Astrocyte of the cerebellum (primary cell): ENCODE measurements at regions not wholly inside any gene's neighbourhood (a gene's known extent, or its start where the extent isn't known, plus 50 kb on each side); places are given as distances from the start of the nearest gene placed in this dataset.

ENCODE experiments used
- DNase-seq: peaks from one replicate; pipeline ENCODE4 v3.0.0-alpha.2; 2011; ENCODE audit warnings: low read depth
- H3K4me3 ChIP-seq: 2 replicates; pipeline ENCODE4 v1.5.1; 2011; ENCODE audit warnings: mild to moderate bottlenecking, low read depth, low read length, moderate library complexity
- in situ Hi-C: cut with HindIII; loops from 2 replicates; pipeline ENCODE4 v1.10.0; 2017; ENCODE audit warnings: low sequenced_read_pairs
- TF ChIP-seq, protein P1 (sequence below): IDR thresholded peaks from 2 replicates; pipeline ENCODE4 v1.5.1; 2012; ENCODE audit warnings: low read length, low read depth, moderate library complexity, mild to moderate bottlenecking; ENCODE audit errors: missing control alignments

DNA sequence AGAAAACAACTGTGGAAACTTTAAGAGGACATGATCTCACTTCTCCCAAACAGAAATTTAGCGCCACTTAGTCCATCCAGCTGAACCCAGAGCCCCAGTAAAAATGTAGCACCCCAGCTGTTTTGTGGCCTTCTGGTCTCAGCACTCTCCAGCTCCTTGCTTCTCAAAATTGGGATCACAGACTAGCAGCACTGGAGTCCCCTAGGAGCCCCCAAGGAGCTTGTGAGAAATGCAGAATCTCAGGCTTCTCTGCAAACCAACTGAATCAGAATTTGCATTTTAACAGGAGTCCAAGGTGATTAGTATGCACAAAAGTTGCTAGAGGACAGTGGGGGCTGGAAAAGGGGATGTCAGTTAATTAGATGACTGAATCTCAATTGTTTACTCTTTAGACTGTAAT, 89.8 kb upstream of the FIBIN start:
- in situ Hi-C loops, result no loop called here
- H3K4me3 ChIP-seq, result no peak overlapping the region
- TF ChIP-seq, protein P1, sequence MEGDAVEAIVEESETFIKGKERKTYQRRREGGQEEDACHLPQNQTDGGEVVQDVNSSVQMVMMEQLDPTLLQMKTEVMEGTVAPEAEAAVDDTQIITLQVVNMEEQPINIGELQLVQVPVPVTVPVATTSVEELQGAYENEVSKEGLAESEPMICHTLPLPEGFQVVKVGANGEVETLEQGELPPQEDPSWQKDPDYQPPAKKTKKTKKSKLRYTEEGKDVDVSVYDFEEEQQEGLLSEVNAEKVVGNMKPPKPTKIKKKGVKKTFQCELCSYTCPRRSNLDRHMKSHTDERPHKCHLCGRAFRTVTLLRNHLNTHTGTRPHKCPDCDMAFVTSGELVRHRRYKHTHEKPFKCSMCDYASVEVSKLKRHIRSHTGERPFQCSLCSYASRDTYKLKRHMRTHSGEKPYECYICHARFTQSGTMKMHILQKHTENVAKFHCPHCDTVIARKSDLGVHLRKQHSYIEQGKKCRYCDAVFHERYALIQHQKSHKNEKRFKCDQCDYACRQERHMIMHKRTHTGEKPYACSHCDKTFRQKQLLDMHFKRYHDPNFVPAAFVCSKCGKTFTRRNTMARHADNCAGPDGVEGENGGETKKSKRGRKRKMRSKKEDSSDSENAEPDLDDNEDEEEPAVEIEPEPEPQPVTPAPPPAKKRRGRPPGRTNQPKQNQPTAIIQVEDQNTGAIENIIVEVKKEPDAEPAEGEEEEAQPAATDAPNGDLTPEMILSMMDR, result no peak
- no peak for DNase-seq

DNA sequence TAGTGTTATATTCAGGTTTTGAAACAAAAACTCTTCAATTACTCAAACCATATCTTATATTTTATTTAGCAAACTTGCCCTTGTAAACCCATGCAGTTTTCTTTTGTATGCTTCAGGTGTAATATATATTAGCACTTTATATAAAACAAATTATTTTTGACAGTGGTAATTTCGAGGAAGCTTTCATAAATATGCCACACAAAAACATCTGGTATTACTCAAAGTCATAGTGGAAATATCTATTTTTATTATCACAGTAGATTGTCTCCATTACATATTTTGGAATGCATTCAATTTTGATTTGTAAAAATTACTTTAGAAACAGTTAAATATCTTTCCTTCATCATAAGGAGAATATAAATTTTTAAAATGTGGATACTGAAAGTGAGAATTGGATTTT, 89.1 kb upstream of the FIBIN start:
- in situ Hi-C loops, result no loop called here
- TF ChIP-seq, protein P1, result no peak
- no peak overlapping the region for H3K4me3 ChIP-seq
- DNase-seq, result no peak

DNA sequence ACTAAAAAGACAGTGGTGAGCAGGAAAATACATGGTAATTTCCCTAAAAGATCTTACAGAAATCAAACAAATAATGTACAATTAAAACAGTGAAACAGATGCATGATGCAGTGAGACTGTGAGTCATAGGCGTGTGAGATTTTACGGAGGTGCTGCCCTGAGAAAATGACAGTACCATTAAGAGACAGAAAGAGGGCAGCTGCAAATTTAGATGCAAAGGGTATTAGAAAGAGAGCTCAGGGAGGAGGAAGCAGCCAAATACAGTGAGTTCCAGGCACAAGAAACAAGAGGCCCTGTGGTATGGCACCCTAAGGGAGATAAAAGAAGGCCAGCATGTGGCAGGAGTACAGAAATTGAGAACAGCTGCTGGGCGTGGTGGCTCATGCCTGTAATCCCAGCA, 88.5 kb upstream of the FIBIN start:
- no peak for DNase-seq
- H3K4me3 ChIP-seq, result no peak overlapping the region
- TF ChIP-seq, protein P1, result no peak
- in situ Hi-C loops, result no loop called here

DNA sequence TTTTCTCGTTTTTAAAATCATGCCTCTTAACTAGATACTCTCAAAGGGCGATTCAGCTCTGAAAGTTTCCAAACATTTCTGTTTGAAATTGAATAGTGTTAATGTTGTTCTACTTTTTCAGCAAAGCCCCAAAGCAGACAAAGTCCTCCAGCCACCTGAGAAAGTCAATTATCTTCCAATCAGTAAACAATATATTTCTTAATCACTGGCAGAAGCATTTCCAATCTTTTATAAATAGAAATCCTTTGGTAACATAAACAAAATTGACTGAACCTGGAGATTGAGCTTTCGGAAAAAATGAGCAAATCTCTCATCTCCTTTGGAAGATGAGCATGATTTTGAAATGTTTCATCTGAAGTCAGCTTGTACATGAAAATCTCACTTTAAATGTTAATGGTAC, 84.4 kb upstream of the FIBIN start:
- in situ Hi-C loops, result no loop called here
- TF ChIP-seq, protein P1, result no peak
- no peak overlapping the region for H3K4me3 ChIP-seq
- no peak for DNase-seq

DNA sequence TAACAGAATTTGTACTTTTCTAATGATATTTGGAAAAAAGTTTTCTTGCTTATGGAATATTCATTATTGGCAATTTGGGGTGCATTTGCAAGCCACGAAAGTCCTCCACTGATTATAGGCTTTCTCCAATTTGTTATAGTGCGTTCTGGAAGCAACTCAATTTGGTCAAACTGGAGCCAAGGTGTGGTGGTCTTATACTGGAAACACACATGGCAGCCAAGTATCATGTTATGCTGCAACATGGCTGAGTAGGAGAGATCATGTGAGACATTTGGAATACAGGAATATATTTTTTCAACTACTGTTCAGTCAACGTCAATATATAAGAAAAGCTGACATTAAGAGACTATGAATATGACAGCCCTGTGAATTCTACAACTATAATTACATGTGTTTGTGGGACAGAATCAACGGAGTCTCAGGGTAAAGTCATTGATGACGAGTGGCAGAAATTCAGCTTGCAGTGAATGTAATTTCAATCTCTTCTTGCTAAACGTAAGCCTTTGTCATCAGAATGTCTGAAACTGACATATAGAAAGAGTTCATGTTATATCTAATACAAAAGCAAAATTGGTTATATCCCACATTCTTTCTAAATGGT, 83.8 kb upstream of the FIBIN start:
- no peak overlapping the region for H3K4me3 ChIP-seq

DNA sequence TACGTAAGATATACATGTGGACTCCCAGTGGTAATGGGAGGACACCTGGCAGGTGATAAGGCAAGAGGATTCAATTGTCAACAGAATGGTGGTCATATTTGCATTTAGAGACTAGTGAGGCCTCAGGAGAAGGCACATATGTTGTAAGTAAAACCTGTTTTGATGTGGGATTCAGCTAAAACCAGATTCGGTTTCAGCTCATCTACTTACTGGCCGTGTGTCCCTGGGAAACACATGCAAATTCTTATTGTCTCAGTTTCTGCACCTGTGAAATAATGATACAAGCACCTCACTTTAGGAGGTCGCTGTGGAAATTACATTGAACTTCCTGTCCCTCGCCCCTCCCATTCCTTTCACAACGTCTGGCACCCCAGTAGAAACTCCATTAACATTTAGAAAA, 78.9 kb upstream of the FIBIN start:
- H3K4me3 ChIP-seq, result no peak overlapping the region

More for the DNA sequence above, 83.8 kb upstream of the FIBIN start:
- DNase-seq, result no peak
- in situ Hi-C loops, result no loop called here
- TF ChIP-seq, protein P1, result no peak

More for the DNA sequence above, 78.9 kb upstream of the FIBIN start:
- TF ChIP-seq, protein P1, result no peak
- no peak for DNase-seq
- in situ Hi-C loops, result no loop called here
